GM10266 (cell line): ENCODE measurements at regions not wholly inside any gene's neighbourhood (a gene's known extent, or its start where the extent isn't known, plus 50 kb on each side); places are given as distances from the start of the nearest gene placed in this dataset.

Source experiments
- DNase-seq: peaks from one replicate; pipeline ENCODE4 v3.0.0; 2012; ENCODE audit errors: extremely low spot score
- CTCF ChIP-seq: IDR thresholded peaks from 2 replicates; pipeline ENCODE4 v1.5.1; 2012; ENCODE audit warnings: mild to moderate bottlenecking, low read depth; ENCODE audit not compliant: control insufficient read depth, insufficient read depth; ENCODE audit errors: missing control alignments

GRCh38 chr6:56386717-56387116 is 139.3 kb upstream of the COL21A1 start:
- TF ChIP-seq CTCF, result no peak
- DNase-seq, result no peak

- no peak for DNase-seq
- TF ChIP-seq CTCF, result no peak
Measured at GRCh38 chr6:56385981-56386593, 138.7 kb upstream of the COL21A1 start.

GRCh38 chr6:56383160-56383559 is 135.8 kb upstream of the COL21A1 start:
- TF ChIP-seq CTCF, result no peak
- no peak for DNase-seq

GRCh38 chr6:56382416-56382940 is 135.1 kb upstream of the COL21A1 start:
- DNase-seq, result no peak
- TF ChIP-seq CTCF, result no peak

DNA sequence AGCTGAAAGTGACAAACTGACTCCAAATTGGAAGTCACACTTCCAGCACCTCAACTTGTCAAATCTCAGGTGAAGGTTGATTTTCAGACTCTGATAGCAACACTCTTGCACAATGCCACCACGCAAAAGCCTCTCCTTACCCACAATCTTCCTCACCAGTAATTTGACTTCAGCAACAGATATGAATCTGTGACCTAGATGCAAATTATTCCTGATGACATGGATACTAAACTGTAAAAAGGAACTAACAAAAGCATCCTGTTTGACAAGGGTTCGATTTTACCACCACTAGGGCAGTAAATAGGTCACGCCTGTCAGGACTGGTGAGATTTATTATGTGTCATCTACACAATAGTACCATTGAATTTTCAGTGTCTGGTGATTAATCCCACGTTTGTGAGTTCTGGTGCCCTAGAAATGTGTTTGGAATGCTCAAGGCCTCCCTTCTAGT is 134.4 kb upstream of the COL21A1 start:
- TF ChIP-seq CTCF, result no peak
- DNase-seq, result no peak

DNA sequence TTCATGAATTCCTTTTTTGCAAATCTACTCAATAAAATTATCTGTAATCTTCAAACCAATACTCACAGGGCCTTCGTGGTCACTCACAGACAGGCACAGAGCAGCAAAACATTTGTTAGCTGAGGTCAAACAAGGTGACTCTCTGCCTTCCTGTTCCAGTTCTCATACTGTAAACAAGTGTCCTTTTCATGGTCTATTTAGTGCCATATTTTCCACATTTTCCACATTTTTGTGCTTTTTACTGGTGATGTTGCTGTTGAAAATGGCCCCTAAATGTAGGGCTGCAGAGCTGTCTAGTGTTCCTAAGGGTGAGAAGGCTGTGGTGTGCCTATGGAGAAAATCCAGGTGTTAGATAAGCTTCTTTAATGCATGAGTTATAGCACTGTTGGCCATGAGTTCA is 133.1 kb upstream of the COL21A1 start:
- no peak for TF ChIP-seq CTCF
- no peak for DNase-seq

DNA sequence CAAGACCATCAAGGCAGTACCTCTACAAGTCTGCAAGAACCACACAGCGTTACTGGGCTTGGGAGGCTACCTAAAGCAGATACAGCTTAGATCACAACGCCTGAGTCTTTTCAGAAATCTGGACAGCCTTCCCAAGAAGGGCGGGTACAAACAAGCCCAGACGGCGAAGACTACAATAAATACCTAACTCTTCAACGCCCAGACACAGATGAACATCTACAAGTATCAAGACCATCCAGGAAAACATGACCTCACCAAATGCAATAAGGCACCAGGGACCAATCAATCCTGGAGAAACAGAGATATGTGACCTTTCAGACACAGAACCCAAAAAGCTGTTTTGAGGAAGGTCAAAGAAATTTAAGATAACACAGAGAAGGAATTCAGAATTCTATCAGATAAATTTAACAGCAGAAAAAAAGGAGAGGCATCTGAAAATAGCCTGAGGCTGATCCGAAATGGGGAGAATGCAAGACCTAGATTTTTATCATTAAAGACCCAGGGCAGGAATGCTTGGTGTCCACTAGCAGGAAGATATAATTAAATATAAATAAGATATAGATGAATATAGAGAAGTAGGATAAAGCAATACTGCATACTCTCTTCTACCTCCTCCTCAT is 131.7 kb upstream of the COL21A1 start:
- DNase-seq, result no peak
- no peak for TF ChIP-seq CTCF
